GM21737 (cell line): ENCODE measurements at regions not wholly inside any gene's neighbourhood (a gene's known extent, or its start where the extent isn't known, plus 50 kb on each side); places are given as distances from the start of the nearest gene placed in this dataset.

Experiments used
- ATAC-seq: cut with Tn5 transposase; IDR thresholded peaks from one replicate; pipeline ENCODE4 v1.9.1; 2021; ENCODE audit warnings: mild to moderate bottlenecking, moderate library complexity; ENCODE audit not compliant: unreplicated experiment

DNA sequence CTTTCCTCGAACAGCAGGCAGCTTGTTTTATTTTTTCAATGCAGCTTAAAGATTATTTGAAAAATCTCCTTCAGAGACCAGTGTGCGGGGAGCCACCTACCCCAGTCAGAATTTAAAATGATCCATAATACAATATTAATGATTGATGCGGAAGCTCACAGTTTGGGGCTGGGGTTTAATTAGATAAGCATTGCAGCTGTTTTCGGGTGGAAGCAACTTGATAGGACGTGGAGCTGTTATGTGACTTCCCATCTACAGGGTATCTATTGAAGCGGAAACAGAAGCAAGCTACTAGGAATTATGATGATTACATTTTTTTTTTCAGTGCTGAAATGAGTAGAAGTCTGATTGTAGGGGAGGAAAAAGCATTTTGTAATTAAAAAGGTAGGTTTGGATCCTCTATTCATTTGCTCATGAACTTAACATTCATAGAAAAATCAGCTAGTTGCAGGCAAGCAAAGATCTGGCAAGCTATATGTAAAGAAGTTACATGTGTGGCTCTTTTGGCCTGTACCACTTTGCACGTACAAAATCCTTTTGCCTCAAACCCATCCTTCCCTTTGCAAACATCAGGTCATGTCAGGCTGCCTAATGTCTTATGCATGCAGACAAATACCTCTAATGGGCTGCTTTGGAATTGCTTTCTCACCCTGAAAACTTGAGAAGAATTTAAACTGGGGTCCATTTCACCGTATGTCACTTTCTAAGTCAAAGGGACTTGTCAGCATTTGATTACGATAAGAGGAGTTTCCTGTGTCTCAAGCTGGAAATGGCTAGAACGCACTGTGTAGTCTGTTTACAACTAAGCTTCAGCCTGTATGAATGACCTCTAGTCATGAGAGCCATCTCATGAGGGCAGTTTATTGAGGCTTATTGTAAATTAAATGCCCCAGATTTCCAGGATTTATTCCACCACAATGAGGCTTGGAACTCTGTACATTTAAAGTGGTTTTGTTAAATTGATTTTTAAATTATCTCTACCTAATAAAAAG is 267.1 kb upstream of the TMTC4 start:
- no peak for ATAC-seq

DNA sequence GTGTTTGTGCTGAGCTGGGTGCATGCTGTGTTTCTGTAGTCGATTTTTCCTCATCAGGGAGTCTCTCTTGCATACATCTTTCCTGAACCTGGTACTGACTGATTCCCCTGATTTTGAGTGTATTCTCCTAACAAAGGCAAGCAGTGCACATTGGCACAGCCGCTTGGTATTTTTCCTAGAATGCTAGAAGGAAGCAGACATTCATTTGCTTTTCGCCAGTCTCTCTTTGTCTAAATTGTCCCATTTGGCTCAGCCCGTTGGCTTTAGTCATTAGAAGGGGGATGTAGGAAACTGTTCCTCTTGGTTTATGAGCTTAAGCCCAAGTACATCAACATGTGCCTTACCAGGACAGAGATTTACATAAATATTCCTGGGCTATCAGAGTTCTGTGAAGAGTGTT is 266.1 kb upstream of the TMTC4 start:
- ATAC-seq, result no peak

GRCh38 chr13:100933841-100934240 is 259.2 kb upstream of the TMTC4 start:
- no peak for ATAC-seq

DNA sequence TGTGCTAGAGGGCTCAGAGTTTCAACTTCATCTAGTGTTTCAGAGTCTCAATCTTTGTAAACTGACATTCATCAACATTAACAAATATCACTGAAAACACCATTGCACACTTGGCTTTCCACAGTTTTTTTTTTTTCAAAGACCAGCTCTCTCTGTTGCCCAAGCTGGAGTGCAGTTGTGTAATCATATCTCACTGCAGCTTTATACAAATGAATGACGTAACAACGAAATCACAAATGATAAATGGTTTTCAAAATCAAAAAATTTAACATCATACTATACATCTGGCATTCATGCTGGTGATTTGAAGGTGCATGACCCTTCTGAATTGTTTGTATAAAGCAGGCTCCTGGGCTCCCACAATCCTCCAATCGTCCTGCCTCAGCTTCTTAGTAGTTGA is 248.0 kb upstream of the TMTC4 start:
- ATAC-seq, result no peak

DNA sequence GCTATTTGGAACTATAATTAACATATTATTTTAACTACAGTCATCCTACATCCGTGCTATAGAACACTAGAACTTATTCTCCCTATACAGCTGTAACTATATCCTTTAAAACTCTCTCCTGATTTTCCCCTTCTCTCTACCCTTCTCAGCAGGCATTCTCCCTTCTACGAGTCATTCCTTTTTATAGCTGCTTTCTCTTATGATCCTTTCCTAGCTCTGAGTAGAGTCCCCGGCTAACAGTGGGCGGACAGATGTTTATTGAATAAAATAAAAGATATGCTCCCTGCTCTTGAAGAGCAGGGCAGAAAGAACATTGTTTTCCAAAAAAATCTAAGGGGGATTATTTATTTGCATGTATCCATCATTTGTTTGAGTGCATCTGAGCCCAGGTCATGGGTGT is 246.5 kb upstream of the TMTC4 start:
- no peak for ATAC-seq

GRCh38 chr13:100917011-100917410 is 242.4 kb upstream of the TMTC4 start:
- ATAC-seq, result no peak

- ATAC-seq, result no peak
Observed at GRCh38 chr13:100913143-100913542, 238.5 kb upstream of the TMTC4 start.

DNA sequence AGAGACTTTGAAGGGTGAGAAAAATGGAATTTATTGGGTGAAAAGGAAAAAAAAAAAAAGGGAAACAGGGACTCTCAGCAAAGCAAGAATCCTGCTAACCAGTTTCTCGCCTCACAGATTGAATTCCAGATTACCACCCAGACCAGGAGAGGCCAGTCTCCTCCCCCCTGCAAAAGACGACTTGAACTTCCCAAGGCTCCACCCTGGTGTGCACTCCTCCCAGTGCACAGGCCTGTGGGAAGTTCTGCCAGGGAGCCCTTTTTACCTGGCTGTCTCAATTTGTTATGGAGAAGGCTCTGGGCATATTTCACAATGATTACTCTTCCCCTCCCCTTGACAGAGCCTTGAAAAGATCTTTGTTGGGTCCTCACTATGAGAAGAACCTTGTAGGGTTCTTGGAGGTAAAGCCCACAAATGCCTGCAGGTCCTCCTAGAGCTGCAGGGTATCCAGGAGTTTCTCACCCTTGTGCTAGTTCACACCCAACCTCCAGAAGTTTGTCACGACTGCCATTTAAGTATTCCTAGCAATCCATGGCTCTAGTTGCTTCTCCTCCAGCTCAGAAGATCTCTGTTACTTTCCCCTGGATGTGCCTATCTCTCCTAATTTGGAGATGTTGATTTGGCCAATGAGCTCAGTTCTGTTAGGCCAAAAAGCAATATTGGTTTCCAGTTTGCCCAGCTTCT is 229.8 kb upstream of the TMTC4 start:
- ATAC-seq, result no peak

GRCh38 chr13:100899720-100900316 is 225.2 kb upstream of the TMTC4 start:
- ATAC-seq, result no peak

GRCh38 chr13:100898431-100898830 is 223.8 kb upstream of the TMTC4 start:
- ATAC-seq, result no peak

- ATAC-seq, result no peak
Observed at GRCh38 chr13:100895651-100896050, 221.1 kb upstream of the TMTC4 start.

DNA sequence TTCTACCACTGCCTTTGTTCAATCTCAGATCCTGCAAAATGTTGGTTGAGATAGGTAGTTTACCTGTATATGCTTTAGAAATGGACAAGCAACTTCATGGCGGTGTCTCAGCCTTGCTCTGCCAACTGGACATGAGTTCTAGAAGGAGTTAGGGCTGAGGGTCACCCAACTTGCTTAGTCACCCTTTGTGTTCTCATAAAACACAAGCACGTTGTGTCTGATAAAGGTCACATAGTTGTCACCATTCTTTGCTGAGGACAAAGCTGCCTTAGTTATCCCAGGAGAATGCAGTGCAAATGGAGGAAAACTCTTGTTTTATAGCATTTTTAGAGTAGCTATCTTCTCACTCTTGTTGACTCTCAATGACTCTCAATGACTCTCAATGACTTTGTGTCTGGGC is 218.4 kb upstream of the TMTC4 start:
- ATAC-seq, result no peak

GRCh38 chr13:100890645-100891044 is 216.1 kb upstream of the TMTC4 start:
- ATAC-seq, result no peak

GRCh38 chr13:100887729-100888151 is 213.1 kb upstream of the TMTC4 start:
- ATAC-seq, result no peak

DNA sequence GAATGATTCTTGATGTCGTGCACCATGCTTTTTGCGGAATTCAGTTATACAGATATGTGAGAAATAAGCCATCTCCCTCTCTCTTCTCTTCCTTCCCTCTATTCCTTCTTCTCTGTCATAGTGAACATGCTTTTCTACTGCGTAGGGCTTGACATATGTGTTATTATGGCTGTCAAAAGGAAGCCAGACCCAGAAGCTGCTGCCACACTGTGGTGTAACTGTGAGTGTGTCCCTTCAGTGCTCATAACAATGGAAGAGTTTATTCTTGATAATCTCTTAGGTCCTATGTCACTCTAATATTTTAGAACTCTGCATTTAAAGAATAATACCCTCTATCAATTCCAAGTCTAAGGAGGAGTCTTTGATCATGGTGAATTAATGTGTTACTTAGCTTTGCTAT is 208.9 kb upstream of the TMTC4 start:
- ATAC-seq, result no peak

DNA sequence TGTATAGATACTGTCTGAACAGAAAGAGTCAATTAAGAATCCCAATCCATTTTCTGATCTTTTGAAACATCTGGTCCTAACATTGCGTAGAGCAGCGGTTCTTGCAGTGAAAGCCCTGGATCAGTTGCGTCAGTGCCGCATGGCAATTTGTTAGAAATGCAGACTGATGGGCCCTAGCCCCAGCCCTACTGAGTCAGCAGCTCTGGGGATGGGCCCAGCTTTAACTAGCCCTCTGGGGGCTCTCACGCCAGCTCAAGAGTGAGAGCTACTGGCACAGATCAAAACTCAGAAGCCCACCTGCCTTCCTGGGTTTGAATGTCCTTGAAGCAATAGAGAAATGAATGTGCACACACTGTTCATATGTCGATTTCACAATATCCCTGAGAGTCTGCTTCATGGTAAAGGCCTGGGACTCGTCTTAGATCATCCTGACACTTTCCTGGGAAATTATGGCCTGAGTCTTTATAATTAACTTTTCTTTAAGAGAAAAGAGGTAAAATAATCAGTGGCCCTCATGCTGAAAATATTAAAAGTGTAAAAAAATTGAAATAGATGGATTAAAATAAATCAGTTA is 206.8 kb upstream of the TMTC4 start:
- ATAC-seq, result no peak

GRCh38 chr13:100880166-100880565 is 205.6 kb upstream of the TMTC4 start:
- no peak for ATAC-seq

DNA sequence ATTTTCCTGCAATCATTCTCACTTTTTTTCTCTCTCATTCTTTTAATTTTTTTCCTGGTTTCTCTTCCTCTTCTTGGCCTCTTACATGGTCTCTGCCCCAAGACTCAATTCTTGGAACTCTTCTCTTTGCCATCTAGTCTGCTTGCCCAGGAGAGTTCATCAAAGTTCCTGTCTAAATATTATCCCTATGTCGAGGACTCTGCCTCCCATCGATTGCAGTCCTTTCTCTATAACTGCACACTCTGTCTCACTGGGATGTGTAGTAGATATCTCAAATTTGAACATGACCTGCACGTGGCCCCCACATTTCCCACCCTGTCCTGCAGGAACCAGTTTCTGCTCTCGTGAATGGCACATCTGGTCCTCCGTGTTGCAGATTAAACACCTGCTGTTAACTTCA is 204.7 kb upstream of the TMTC4 start:
- ATAC-seq, result no peak

GRCh38 chr13:100876044-100876403 is 201.4 kb upstream of the TMTC4 start:
- ATAC-seq, result no peak

DNA sequence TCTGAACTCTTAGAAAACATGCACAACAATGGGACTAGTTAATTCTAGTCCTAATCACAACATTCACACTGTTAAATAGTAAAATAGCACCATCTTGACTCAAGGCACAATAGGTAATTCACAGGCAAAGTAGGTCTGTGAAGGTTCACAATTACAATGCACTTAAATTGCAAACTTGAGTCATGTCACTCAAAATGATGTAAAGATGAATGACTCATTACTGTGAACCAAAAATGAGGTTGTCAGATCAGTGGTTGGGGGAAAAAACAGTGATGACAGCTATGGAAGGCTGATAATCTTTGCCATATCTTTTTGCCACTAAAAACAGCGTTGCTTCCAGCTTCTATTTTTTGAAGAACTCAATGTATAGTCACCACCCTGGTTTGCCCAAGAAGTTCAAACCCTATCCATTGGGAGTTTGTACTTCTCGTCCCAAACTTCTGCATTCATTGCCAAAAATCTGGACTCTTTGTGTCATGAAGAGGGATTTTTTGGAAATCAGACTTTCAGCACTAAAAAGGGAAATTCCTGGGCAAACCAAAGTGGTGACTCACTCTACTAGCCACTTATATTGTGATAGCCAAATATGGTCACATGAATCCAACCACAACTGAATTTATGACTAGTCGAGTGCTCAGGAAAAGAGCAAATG is 200.9 kb upstream of the TMTC4 start:
- ATAC-seq, result no peak

GRCh38 chr13:100872761-100873160 is 198.2 kb upstream of the TMTC4 start:
- ATAC-seq, result no peak
